Right lobe of liver (tissue), 6 donors: ENCODE measurements at regions not wholly inside any gene's neighbourhood (a gene's known extent, or its start where the extent isn't known, plus 50 kb on each side); places are given as distances from the start of the nearest gene placed in this dataset.
"Not testable (repeated sequence)": the region's sequence is repeated elsewhere in the genome, so short reads cannot be mapped to it uniquely, and the experiment has no call there.

Experiments used
- ATAC-seq, 4 donors: fragments of 200-7000 bp; cut with Tn5 transposase; one replicate each; pipeline ENCODE4 v1.9.1; 2020; ENCODE audit warnings: mild to moderate bottlenecking in 4 of 4, moderate library complexity in 4 of 4
- DNase-seq, 3 donors: peaks; one replicate each; pipeline ENCODE4 v3.0.0-alpha.2; 2020
- H3K27ac ChIP-seq, 3 donors: fragments of 200-600 bp; one replicate each; pipeline ENCODE4 v1.8.0; 2022
- H3K27me3 ChIP-seq, 2 donors: fragments of 200-600 bp; one replicate each; pipeline ENCODE4 v1.8.0; 2022
- H3K36me3 ChIP-seq, 4 donors: fragments of 200-600 bp; sonication (generic) in 1 of 4; one replicate each; pipeline versions ENCODE4 v1.5.1 to v1.8.0; 2017 to 2022; ENCODE audit warnings: control low read depth in 1 of 4
- H3K4me1 ChIP-seq, 4 donors: fragments of 200-600 bp; sonication (generic) in 1 of 4; one replicate each; pipeline versions ENCODE4 v1.5.1 to v1.8.0; 2017 to 2022; ENCODE audit warnings: control low read depth in 1 of 4
- H3K4me3 ChIP-seq, 3 donors: fragments of 200-600 bp; one replicate each; pipeline ENCODE4 v1.8.0; 2022
- H3K9me3 ChIP-seq, 4 donors: fragments of 200-600 bp; sonication (generic) in 1 of 4; one replicate each; pipeline versions ENCODE4 v1.5.1 to v1.8.0; 2017 to 2022; ENCODE audit warnings: control low read depth in 1 of 4
- POLR2A ChIP-seq: fragments of 450-650 bp; IDR thresholded peaks from one replicate; pipeline ENCODE4 v1.6.1; 2017; ENCODE audit warnings: antibody characterized with exemption, mild to moderate bottlenecking
- WGBS: methylation state at CpG from one replicate; pipeline ENCODE4 v1.1.6; 2018; ENCODE audit warnings: low coverage, low lambda C conversion rate; ENCODE audit not compliant: insufficient coverage; ENCODE audit errors: missing lambda C conversion rate; 5-methylcytosine and 5-hydroxymethylcytosine counted together
- intact Hi-C, 2 donors: fragments of 100-400 bp; cut with DNase I; formaldehyde crosslinking; loops; one replicate each; pipeline versions ENCODE4 v1.11.2 to v1.14.1; 2022
- TF ChIP-seq, protein P1 (sequence below), 4 donors: fragments of 200-600 bp in 3 of 4; fragments of 450-650 bp in 1 of 4; IDR thresholded peaks; one replicate each; pipeline versions ENCODE4 v1.5.1 to v1.8.0; 2016 to 2022; ENCODE audit warnings: antibody characterized with exemption in 4 of 4, mild to moderate bottlenecking in 2 of 4
- donor health status: DM: no; HTN: yes; CAD: no.
- donor health status: DM: no; HTN: no; CAD: no.
- donor health status: DM: no; HTN: no; CAD: no.
- donor health status: DM: no; HTN: yes; CAD: no.
- donor health status: DM: no; HTN: yes; CAD: no.

- 58% methylated on average over 3 of the region's 3 CpGs for WGBS
- Histone ChIP-seq H3K27me3 (no peaks in the 10 kb centered on the region), H3K4me1 (no peaks in the 10 kb centered on the region), H3K4me3 (no peak overlapping the region), H3K9me3 (no peaks in the 10 kb centered on the region), H3K36me3 (no peaks in the 10 kb centered on the region), H3K27ac (no peak overlapping the region)
- intact Hi-C loops, result no loop called here
- ATAC-seq (no peak), DNase-seq (no peak)
- no peak for TF ChIP-seq POLR2A
- TF ChIP-seq, protein P1, sequence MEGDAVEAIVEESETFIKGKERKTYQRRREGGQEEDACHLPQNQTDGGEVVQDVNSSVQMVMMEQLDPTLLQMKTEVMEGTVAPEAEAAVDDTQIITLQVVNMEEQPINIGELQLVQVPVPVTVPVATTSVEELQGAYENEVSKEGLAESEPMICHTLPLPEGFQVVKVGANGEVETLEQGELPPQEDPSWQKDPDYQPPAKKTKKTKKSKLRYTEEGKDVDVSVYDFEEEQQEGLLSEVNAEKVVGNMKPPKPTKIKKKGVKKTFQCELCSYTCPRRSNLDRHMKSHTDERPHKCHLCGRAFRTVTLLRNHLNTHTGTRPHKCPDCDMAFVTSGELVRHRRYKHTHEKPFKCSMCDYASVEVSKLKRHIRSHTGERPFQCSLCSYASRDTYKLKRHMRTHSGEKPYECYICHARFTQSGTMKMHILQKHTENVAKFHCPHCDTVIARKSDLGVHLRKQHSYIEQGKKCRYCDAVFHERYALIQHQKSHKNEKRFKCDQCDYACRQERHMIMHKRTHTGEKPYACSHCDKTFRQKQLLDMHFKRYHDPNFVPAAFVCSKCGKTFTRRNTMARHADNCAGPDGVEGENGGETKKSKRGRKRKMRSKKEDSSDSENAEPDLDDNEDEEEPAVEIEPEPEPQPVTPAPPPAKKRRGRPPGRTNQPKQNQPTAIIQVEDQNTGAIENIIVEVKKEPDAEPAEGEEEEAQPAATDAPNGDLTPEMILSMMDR (IDR thresholded peaks at IDR 0.05), result no peak
Observed at GRCh38 chr13:19083340-19083739, 98.3 kb downstream of the TUBA3C start.

GRCh38 chr13:19075418-19075817, 106.2 kb downstream of the TUBA3C start:
- Histone ChIP-seq H3K27me3 (no peaks in the 10 kb centered on the region), H3K27ac (no peak overlapping the region), H3K9me3 (no peaks in the 10 kb centered on the region), H3K4me3 (no peak overlapping the region), H3K4me1 (no peaks in the 10 kb centered on the region), H3K36me3 (no peaks in the 10 kb centered on the region)
- ATAC-seq, result no peak
- intact Hi-C loops, result no loop called here
- WGBS, result 78% methylated on average over 5 of the region's 7 CpGs
- DNase-seq, result no peak
- no peak for TF ChIP-seq POLR2A
- TF ChIP-seq, protein P1 (IDR thresholded peaks at IDR 0.05), result no peak

DNA sequence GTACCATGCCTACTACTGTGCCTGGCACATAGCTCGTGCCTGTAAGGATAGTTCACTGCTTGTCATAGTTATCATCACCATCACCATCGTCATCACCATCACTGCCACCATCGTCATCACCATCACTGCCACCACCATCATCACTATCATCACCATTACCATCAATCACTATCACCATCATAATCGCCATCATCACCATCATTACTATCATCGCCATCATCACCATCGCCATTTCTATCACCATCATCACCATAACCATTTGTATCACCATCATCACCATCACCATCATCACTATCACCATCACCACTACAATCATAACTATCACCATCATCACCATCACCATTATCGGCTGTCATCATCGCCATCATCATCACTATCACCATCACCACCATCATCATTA, 107.1 kb downstream of the TUBA3C start:
- no peak for TF ChIP-seq POLR2A
- TF ChIP-seq, protein P1 (IDR thresholded peaks at IDR 0.05), result no peak
- Histone ChIP-seq H3K4me3 (no peak overlapping the region), H3K4me1 (no peaks in the 10 kb centered on the region), H3K9me3 (no peaks in the 10 kb centered on the region), H3K27ac (no peak overlapping the region), H3K36me3 (no peaks in the 10 kb centered on the region), H3K27me3 (no peaks in the 10 kb centered on the region)
- intact Hi-C loops, result no loop called here
- DNase-seq (no peak), ATAC-seq (no peak)
- WGBS, result 63% methylated on average over 8 of the region's 8 CpGs

GRCh38 chr13:19074106-19074505, 107.5 kb downstream of the TUBA3C start:
- H3K27ac ChIP-seq, DNase-seq, H3K36me3 ChIP-seq, intact Hi-C loops, H3K4me3 ChIP-seq, ATAC-seq, H3K27me3 ChIP-seq, H3K9me3 ChIP-seq, H3K4me1 ChIP-seq: not testable (repeated sequence)
- 90% methylated on average over 2 of the region's 6 CpGs for WGBS

GRCh38 chr13:19072956-19073706, 108.5 kb downstream of the TUBA3C start:
- H3K4me1 ChIP-seq, ATAC-seq, intact Hi-C loops, H3K27me3 ChIP-seq, H3K4me3 ChIP-seq, DNase-seq, H3K36me3 ChIP-seq, H3K27ac ChIP-seq, H3K9me3 ChIP-seq: not testable (repeated sequence)
- WGBS, result 59% methylated on average over 10 of the region's 11 CpGs
